Stomach (tissue), 8 donors: ENCODE measurements at regions not wholly inside any gene's neighbourhood (a gene's known extent, or its start where the extent isn't known, plus 50 kb on each side); places are given as distances from the start of the nearest gene placed in this dataset.

Experiments
- DNase-seq, 2 donors: peaks; one replicate each; pipeline versions ENCODE4 v3.0.0 to v3.0.0-alpha.2; 2013 to 2019
- H3K27ac ChIP-seq, 5 donors: fragments of 200-600 bp in 4 of 5; sonication (generic) in 4 of 5; one replicate each; pipeline ENCODE4 v1.5.1; 2013 to 2019; ENCODE audit warnings: mild to moderate bottlenecking in 1 of 5, moderate library complexity in 1 of 5
- H3K27me3 ChIP-seq, 3 donors: fragments of 200-600 bp; sonication (generic); one replicate each; pipeline ENCODE4 v1.5.1; 2017 to 2019; ENCODE audit warnings: mixed run types in 1 of 3
- H3K36me3 ChIP-seq, 4 donors: fragments of 200-600 bp; sonication (generic); 1 replicate in 3 of 4; 2 replicates in 1 of 4; pipeline ENCODE4 v1.5.1; 2016 to 2019
- H3K4me1 ChIP-seq, 4 donors: fragments of 200-600 bp; sonication (generic); one replicate each; pipeline ENCODE4 v1.5.1; 2016 to 2019
- H3K4me3 ChIP-seq, 4 donors: fragments of 200-600 bp; sonication (generic) in 3 of 4; one replicate each; pipeline ENCODE4 v1.5.1; 2016 to 2019; ENCODE audit warnings: mild to moderate bottlenecking in 1 of 4
- H3K9me3 ChIP-seq, 4 donors: fragments of 200-600 bp; sonication (generic); one replicate each; pipeline ENCODE4 v1.5.1; 2016 to 2019
- EP300 ChIP-seq: sonication (generic); formaldehyde crosslinking; IDR thresholded peaks from one replicate; pipeline ENCODE4 v1.6.1; 2017; ENCODE audit warnings: antibody characterized with exemption
- POLR2A ChIP-seq, 4 donors: fragments of 450-650 bp; IDR thresholded peaks; one replicate each; pipeline ENCODE4 v1.6.1; 2016; ENCODE audit warnings: antibody characterized with exemption in 4 of 4, control low read depth in 2 of 4, mild to moderate bottlenecking in 1 of 4, moderate library complexity in 1 of 4
- POLR2AphosphoS5 ChIP-seq, 3 donors: sonication (generic); formaldehyde crosslinking; IDR thresholded peaks; one replicate each; pipeline ENCODE4 v1.6.1; 2016; ENCODE audit warnings: antibody characterized with exemption in 3 of 3
- WGBS, 5 donors: extraction: QIAGEN DNeasy Blood & Tissue Kit in 3 of 5; methylation state at CpG; one replicate each; pipeline versions ENCODE4 v1.1.5 to v1.1.7; 2013 to 2018; 5-methylcytosine and 5-hydroxymethylcytosine counted together
- intact Hi-C: fragments of 100-400 bp; cut with DNase I; formaldehyde crosslinking; loops from one replicate; pipeline ENCODE4 v1.15.1; 2023; ENCODE audit warnings: low total_unique reads
- TF ChIP-seq, protein P1 (sequence below), 7 experiments: fragments of 450-650 bp in 4 of 7; fragments of 200-600 bp in 3 of 7; sonication (generic) in 3 of 7; IDR thresholded peaks; one replicate each; pipeline ENCODE4 v1.5.1; 2016 to 2019; ENCODE audit warnings: antibody characterized with exemption in 7 of 7, control low read depth in 2 of 7, mild to moderate bottlenecking in 1 of 7
- donor health status: healthy with polysubstance abuse.
- donor health status: Bipolar disorder and iron deficiency.
- donor health status: healthy.

DNA sequence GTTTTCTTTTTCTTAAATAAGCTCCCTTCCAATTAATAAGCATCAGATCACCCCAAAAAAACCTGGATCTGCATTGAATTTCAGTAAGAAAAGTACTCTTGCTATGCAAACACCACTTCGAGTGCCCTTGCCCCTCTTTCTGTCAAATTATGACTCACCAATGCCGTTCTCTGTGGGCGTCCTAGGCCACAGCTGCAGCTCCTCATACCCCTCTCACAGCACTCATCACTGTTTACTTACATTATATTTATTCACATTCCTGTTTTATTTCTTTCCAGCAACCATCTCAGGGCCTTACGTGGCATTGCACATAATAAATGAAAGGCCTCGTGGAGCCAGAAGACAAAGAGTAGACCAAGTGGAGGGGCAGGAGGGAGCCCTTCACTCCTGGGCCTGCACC lies 99.1 kb upstream of the CTTNBP2NL start:
- no peak for TF ChIP-seq POLR2AphosphoS5 (IDR thresholded peaks at IDR 0.05)
- TF ChIP-seq, protein P1, sequence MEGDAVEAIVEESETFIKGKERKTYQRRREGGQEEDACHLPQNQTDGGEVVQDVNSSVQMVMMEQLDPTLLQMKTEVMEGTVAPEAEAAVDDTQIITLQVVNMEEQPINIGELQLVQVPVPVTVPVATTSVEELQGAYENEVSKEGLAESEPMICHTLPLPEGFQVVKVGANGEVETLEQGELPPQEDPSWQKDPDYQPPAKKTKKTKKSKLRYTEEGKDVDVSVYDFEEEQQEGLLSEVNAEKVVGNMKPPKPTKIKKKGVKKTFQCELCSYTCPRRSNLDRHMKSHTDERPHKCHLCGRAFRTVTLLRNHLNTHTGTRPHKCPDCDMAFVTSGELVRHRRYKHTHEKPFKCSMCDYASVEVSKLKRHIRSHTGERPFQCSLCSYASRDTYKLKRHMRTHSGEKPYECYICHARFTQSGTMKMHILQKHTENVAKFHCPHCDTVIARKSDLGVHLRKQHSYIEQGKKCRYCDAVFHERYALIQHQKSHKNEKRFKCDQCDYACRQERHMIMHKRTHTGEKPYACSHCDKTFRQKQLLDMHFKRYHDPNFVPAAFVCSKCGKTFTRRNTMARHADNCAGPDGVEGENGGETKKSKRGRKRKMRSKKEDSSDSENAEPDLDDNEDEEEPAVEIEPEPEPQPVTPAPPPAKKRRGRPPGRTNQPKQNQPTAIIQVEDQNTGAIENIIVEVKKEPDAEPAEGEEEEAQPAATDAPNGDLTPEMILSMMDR (IDR thresholded peaks at IDR 0.05) = no peak
- TF ChIP-seq EP300 = no peak
- TF ChIP-seq POLR2A (IDR thresholded peaks at IDR 0.05) = no peak
- Histone ChIP-seq H3K4me1 (no peaks in the 10 kb centered on the region), H3K4me3 (no peak overlapping the region), H3K36me3 (no peaks in the 10 kb centered on the region), H3K9me3 (peaks cover 0 to 9% (median 3%) of the 10 kb centered on the region in 4 donors), H3K27me3 (no peaks in the 10 kb centered on the region), H3K27ac (no peak overlapping the region)
- DNase-seq = no peak
- intact Hi-C loops = no loop called here
- 66 to 81% (median 74%) methylated on average over 5 of the region's 5 CpGs for WGBS, 5 donors

DNA sequence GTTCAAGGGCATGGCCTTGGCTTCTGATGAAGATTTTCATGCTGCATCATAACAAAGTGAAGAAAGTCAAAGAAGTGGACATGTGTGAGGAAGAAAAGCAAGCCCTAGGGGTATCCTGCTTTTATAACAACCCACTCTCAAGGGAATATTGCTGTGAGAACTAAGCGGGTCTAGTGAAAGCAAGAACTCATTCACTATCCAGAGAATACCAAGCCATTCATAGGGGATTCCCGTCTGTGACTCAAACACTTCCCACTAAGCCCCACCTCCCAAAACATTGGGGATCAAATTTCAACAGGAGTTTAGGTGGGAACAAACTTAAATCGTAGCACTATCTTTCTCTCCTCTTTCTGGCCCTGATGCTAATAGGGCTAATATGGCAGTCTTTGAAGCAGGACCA lies 98.5 kb upstream of the CTTNBP2NL start:
- Histone ChIP-seq H3K9me3 (peaks cover 0 to 9% (median 3%) of the 10 kb centered on the region in 4 donors), H3K27me3 (no peaks in the 10 kb centered on the region), H3K36me3 (no peaks in the 10 kb centered on the region), H3K27ac (no peak overlapping the region), H3K4me3 (no peak overlapping the region), H3K4me1 (no peaks in the 10 kb centered on the region)
- TF ChIP-seq POLR2A (IDR thresholded peaks at IDR 0.05) (no peak), EP300 (no peak), POLR2AphosphoS5 (IDR thresholded peaks at IDR 0.05) (no peak)
- TF ChIP-seq, protein P1 (IDR thresholded peaks at IDR 0.05) = no peak
- intact Hi-C loops = no loop called here
- DNase-seq = no peak
- WGBS, 5 donors = 41 to 68% (median 54%) methylated on average over 3 of the region's 3 CpGs

DNA sequence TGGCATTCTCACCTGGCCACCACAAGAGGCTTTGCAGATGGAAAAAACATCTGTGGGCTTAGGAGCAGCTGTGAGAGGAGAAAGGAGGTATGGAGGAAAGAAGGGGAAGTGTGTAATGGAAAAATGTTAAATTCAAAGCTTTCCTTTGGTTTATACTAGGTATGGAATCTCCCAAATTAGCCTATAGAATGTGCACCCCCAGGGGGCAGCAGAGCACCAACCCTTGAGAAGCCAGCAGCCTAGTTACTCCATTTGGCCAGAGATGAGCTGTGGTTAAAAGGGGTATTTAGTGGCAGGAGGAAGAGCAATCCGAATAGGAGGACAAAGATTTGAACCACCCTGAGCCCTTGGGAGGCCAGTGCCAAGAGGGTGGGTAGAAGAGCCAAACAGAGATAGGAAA lies 97.5 kb upstream of the CTTNBP2NL start:
- Histone ChIP-seq H3K27me3 (no peaks in the 10 kb centered on the region), H3K4me3 (no peak overlapping the region), H3K4me1 (no peaks in the 10 kb centered on the region), H3K9me3 (peaks cover 0 to 9% (median 3%) of the 10 kb centered on the region in 4 donors), H3K36me3 (no peaks in the 10 kb centered on the region), H3K27ac (no peak overlapping the region)
- TF ChIP-seq EP300 (no peak), POLR2AphosphoS5 (IDR thresholded peaks at IDR 0.05) (no peak), POLR2A (IDR thresholded peaks at IDR 0.05) (no peak)
- TF ChIP-seq, protein P1 (IDR thresholded peaks at IDR 0.05) = peak in 4 of 7 experiments; percentile 23 to 46 (median 36)
- WGBS, 5 donors = 23 to 43% (median 32%) methylated on average over 1 of the region's 1 CpG
- peak; percentile 29 to 62 for DNase-seq
- intact Hi-C loops = no loop called here

DNA sequence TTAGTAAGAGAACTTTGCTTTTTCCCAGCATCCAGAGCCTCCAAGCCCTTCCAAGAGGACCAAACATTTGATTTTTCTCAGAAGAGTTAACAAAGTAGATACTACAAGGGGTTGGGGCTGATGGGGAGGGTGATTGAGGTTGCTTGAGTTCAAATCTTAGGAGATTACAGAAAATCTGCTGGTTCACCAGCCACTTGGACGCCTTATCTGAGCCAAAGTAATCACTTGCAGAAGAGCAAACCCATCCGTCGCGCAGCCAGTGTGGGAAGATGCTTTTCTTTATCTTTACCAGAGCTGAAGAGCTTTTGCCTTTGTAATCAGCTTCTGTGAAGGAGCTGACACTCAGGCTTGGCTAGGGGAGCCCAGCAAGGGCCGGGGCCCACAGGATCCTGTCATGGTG lies 91.9 kb upstream of the CTTNBP2NL start:
- intact Hi-C loops = no loop called here

More for the DNA sequence above, 91.9 kb upstream of the CTTNBP2NL start:
- H3K27me3 ChIP-seq = no peaks in the 10 kb centered on the region
- DNase-seq = no peak
- peak overlapping the region in 3 of 5 donors; percentile 28 to 74 (median 36) for H3K27ac ChIP-seq
- TF ChIP-seq EP300 (no peak), POLR2A (IDR thresholded peaks at IDR 0.05) (no peak), POLR2AphosphoS5 (IDR thresholded peaks at IDR 0.05) (no peak)
- TF ChIP-seq, protein P1 (IDR thresholded peaks at IDR 0.05) = no peak
- H3K4me1 ChIP-seq = no peaks in the 10 kb centered on the region
- 52 to 69% (median 59%) methylated on average over 5 of the region's 5 CpGs for WGBS, 5 donors
- no peaks in the 10 kb centered on the region for H3K9me3 ChIP-seq
- no peak overlapping the region for H3K4me3 ChIP-seq
- no peaks in the 10 kb centered on the region for H3K36me3 ChIP-seq
